Liver (tissue), 8 donors: ENCODE measurements at regions not wholly inside any gene's neighbourhood (a gene's known extent, or its start where the extent isn't known, plus 50 kb on each side); places are given as distances from the start of the nearest gene placed in this dataset.

ENCODE experiments used
- DNase-seq: peaks from one replicate; pipeline ENCODE4 v3.0.0-alpha.2; 2017; ENCODE audit warnings: low spot score
- H3K27ac ChIP-seq, 2 donors: one replicate each; pipeline ENCODE4 v1.7.0; 2013; ENCODE audit warnings: inconsistent platforms in 2 of 2, low read length in 2 of 2, control low read depth in 1 of 2, low read depth in 1 of 2, mild to moderate bottlenecking in 1 of 2
- H3K27me3 ChIP-seq, 4 donors: one replicate each; pipeline versions ENCODE4 v1.6.1 to v1.7.0; 2013; ENCODE audit warnings: low read length in 3 of 4, inconsistent platforms in 1 of 4, mild to moderate bottlenecking in 1 of 4, moderate library complexity in 1 of 4; ENCODE audit not compliant: control insufficient read depth in 4 of 4, insufficient read depth in 4 of 4
- H3K36me3 ChIP-seq, 4 donors: one replicate each; pipeline versions ENCODE4 v1.6.1 to v1.7.0; 2013; ENCODE audit warnings: low read length in 3 of 4, mild to moderate bottlenecking in 3 of 4, low read depth in 1 of 4, moderate library complexity in 1 of 4; ENCODE audit not compliant: control insufficient read depth in 4 of 4, insufficient read depth in 3 of 4
- H3K4me1 ChIP-seq, 4 donors: one replicate each; pipeline versions ENCODE4 v1.6.1 to v1.7.0; 2013; ENCODE audit warnings: low read length in 3 of 4, mild to moderate bottlenecking in 3 of 4, moderate library complexity in 1 of 4; ENCODE audit not compliant: control insufficient read depth in 4 of 4, insufficient read depth in 4 of 4
- H3K4me3 ChIP-seq, 3 donors: one replicate each; pipeline versions ENCODE4 v1.6.1 to v1.7.0; 2013; ENCODE audit warnings: low read length in 3 of 3, control low read depth in 1 of 3, low read depth in 1 of 3, mild to moderate bottlenecking in 1 of 3
- H3K9ac ChIP-seq, 2 donors: one replicate each; pipeline ENCODE4 v1.7.0; 2013; ENCODE audit warnings: low read length in 2 of 2, mild to moderate bottlenecking in 2 of 2, moderate library complexity in 2 of 2, control low read depth in 1 of 2, low read depth in 1 of 2
- H3K9me3 ChIP-seq, 4 donors: one replicate each; pipeline versions ENCODE4 v1.6.1 to v1.7.0; 2013; ENCODE audit warnings: low read length in 3 of 4; ENCODE audit not compliant: control insufficient read depth in 4 of 4
- ATF3 ChIP-seq: IDR thresholded peaks from 2 replicates; pipeline ENCODE4 v1.6.1; 2016; ENCODE audit warnings: antibody characterized with exemption
- CTCF ChIP-seq: fragments of 150-350 bp; IDR thresholded peaks from 2 replicates; pipeline ENCODE4 v1.5.1; 2017; ENCODE audit warnings: improper control_type of control experiment, low read depth, low read length; ENCODE audit not compliant: missing input control
- EGR1 ChIP-seq, 2 donors: IDR thresholded peaks; 2 replicates each; pipeline ENCODE4 v1.6.1; 2016 to 2018; ENCODE audit warnings: antibody characterized with exemption in 2 of 2, low read depth in 2 of 2
- FOXA2 ChIP-seq: IDR thresholded peaks from 2 replicates; pipeline ENCODE4 v1.6.1; 2016; ENCODE audit warnings: antibody characterized with exemption
- GABPA ChIP-seq, 2 donors: IDR thresholded peaks in 1 of 2; conservative IDR thresholded peaks in 1 of 2; 2 replicates each; pipeline ENCODE4 v1.6.1; 2016; ENCODE audit warnings: antibody characterized with exemption in 2 of 2, mild to moderate bottlenecking in 1 of 2, moderate library complexity in 1 of 2
- HNF4G ChIP-seq: IDR thresholded peaks from 2 replicates; pipeline ENCODE4 v1.6.1; 2016; ENCODE audit warnings: antibody characterized with exemption
- JUND ChIP-seq, 2 donors: IDR thresholded peaks; 2 replicates each; pipeline ENCODE4 v1.6.1; 2016; ENCODE audit warnings: antibody characterized with exemption in 2 of 2
- MAX ChIP-seq: IDR thresholded peaks from 2 replicates; pipeline ENCODE4 v1.6.1; 2016; ENCODE audit warnings: antibody characterized with exemption
- NR2F2 ChIP-seq: IDR thresholded peaks from 2 replicates; pipeline ENCODE4 v1.6.1; 2016; ENCODE audit warnings: antibody characterized with exemption
- RAD21 ChIP-seq, 2 donors: IDR thresholded peaks; 2 replicates each; pipeline ENCODE4 v1.6.1; 2016; ENCODE audit warnings: antibody characterized with exemption in 2 of 2, mild to moderate bottlenecking in 2 of 2
- REST ChIP-seq: IDR thresholded peaks from 2 replicates; pipeline ENCODE4 v1.6.1; 2016; ENCODE audit warnings: antibody characterized with exemption, mild to moderate bottlenecking
- RXRA ChIP-seq, 2 donors: IDR thresholded peaks; 2 replicates each; pipeline ENCODE4 v1.6.1; 2017 to 2018; ENCODE audit warnings: antibody characterized with exemption in 2 of 2, mild to moderate bottlenecking in 1 of 2
- SP1 ChIP-seq: IDR thresholded peaks from 2 replicates; pipeline ENCODE4 v1.6.1; 2018; ENCODE audit warnings: antibody characterized with exemption, mild to moderate bottlenecking
- TAF1 ChIP-seq: conservative IDR thresholded peaks from 2 replicates; pipeline ENCODE4 v1.6.1; 2016; ENCODE audit warnings: antibody characterized with exemption, mild to moderate bottlenecking
- YY1 ChIP-seq: IDR thresholded peaks from 2 replicates; pipeline ENCODE4 v1.6.1; 2016; ENCODE audit warnings: antibody characterized with exemption, mild to moderate bottlenecking
- ZBTB33 ChIP-seq: IDR thresholded peaks from 2 replicates; pipeline ENCODE4 v1.6.1; 2016; ENCODE audit warnings: antibody characterized with exemption
- WGBS: extraction: QIAGEN DNeasy Blood & Tissue Kit; methylation state at CpG from one replicate; pipeline ENCODE4 v1.1.7; 2013; 5-methylcytosine and 5-hydroxymethylcytosine counted together
- donor health status: healthy.
- donor health status: healthy.
- donor health status: healthy.
- donor health status: healthy.
- donor health status: healthy.

GRCh38 chr19:27751044-27751391 is 1461.9 kb downstream of the UQCRFS1 start:
- DNase-seq, result no peak
- 86% methylated on average over 4 of the region's 4 CpGs for WGBS
- no peak for TF ChIP-seq HNF4G
- no peak for TF ChIP-seq FOXA2
- TF ChIP-seq SP1, result no peak
- TF ChIP-seq YY1, result no peak
- no peak for TF ChIP-seq MAX
- no peak for TF ChIP-seq RXRA (IDR thresholded peaks at IDR 0.05)
- TF ChIP-seq NR2F2, result no peak
- no peak for TF ChIP-seq EGR1 (IDR thresholded peaks at IDR 0.05; ENCODE audit: low read depth in 2 of 2)
- no peak for TF ChIP-seq RAD21 (IDR thresholded peaks at IDR 0.05)
- no peak for TF ChIP-seq TAF1
- TF ChIP-seq ATF3, result no peak
- no peak for TF ChIP-seq REST
- TF ChIP-seq ZBTB33, result no peak
- Histone ChIP-seq H3K27me3 (no peaks in the 10 kb centered on the region), H3K36me3 (no peaks in the 10 kb centered on the region), H3K4me3 (no peak overlapping the region), H3K4me1 (no peaks in the 10 kb centered on the region), H3K9ac (no peak overlapping the region), H3K9me3 (no peaks in the 10 kb centered on the region), H3K27ac (no peak overlapping the region)

- H3K27ac ChIP-seq, result no peak overlapping the region
- no peaks in the 10 kb centered on the region for H3K4me1 ChIP-seq
- H3K9me3 ChIP-seq, result peaks cover 0 to 1% (median 0%) of the 10 kb centered on the region in 4 donors
- no peaks in the 10 kb centered on the region for H3K36me3 ChIP-seq
- H3K4me3 ChIP-seq, result no peak overlapping the region
- no peak for DNase-seq
- WGBS, result 90% methylated on average over 6 of the region's 6 CpGs
- no peak overlapping the region for H3K9ac ChIP-seq
- H3K27me3 ChIP-seq, result no peaks in the 10 kb centered on the region
- no peak for TF ChIP-seq ZBTB33
- no peak for TF ChIP-seq HNF4G
- no peak for TF ChIP-seq JUND (IDR thresholded peaks at IDR 0.05)
- no peak for TF ChIP-seq NR2F2
- TF ChIP-seq TAF1, result no peak
- TF ChIP-seq SP1, result no peak
- no peak for TF ChIP-seq EGR1 (IDR thresholded peaks at IDR 0.05; ENCODE audit: low read depth in 2 of 2)
- no peak for TF ChIP-seq GABPA (IDR thresholded peaks at IDR 0.05 in 1 of 2, conservative IDR thresholded peaks at IDR 0.05 in 1 of 2)
- TF ChIP-seq FOXA2, result no peak
- TF ChIP-seq ATF3, result no peak
- TF ChIP-seq RXRA (IDR thresholded peaks at IDR 0.05), result no peak
- TF ChIP-seq CTCF, result no peak
- no peak for TF ChIP-seq REST
- TF ChIP-seq RAD21 (IDR thresholded peaks at IDR 0.05), result no peak
- TF ChIP-seq YY1, result no peak
- no peak for TF ChIP-seq MAX
These were observed 1462.4 kb downstream of the UQCRFS1 start for GRCh38 chr19:27750391-27751043.
